Activated CD4-positive, alpha-beta T cell treated with anti-CD3 and anti-CD28 coated beads, Interleukin-2, Interleukin-4, amounts not matched to agents 100 ng/mL and 50 ng/mL, durations not matched to agents 16 hours and 8 hours (primary cell): ENCODE measurements at regions not wholly inside any gene's neighbourhood (a gene's known extent, or its start where the extent isn't known, plus 50 kb on each side); places are given as distances from the start of the nearest gene placed in this dataset.
"Not testable (repeated sequence)": the region's sequence is repeated elsewhere in the genome, so short reads cannot be mapped to it uniquely, and the experiment has no call there.

ENCODE experiments used
- DNase-seq: peaks from one replicate; pipeline ENCODE4 v3.0.0-alpha.2; 2020; ENCODE audit warnings: low spot score

- no peak for DNase-seq
Measured at GRCh38 chr3:105979961-105980360, 111.1 kb upstream of the CBLB start.

GRCh38 chr3:105982207-105982606, 113.4 kb upstream of the CBLB start:
- DNase-seq = no peak

- no peak for DNase-seq
Measured at GRCh38 chr3:105984837-105985236, 116.0 kb upstream of the CBLB start.

- DNase-seq = not testable (repeated sequence)
Measured at GRCh38 chr3:105986343-105986742, 117.5 kb upstream of the CBLB start.

DNA sequence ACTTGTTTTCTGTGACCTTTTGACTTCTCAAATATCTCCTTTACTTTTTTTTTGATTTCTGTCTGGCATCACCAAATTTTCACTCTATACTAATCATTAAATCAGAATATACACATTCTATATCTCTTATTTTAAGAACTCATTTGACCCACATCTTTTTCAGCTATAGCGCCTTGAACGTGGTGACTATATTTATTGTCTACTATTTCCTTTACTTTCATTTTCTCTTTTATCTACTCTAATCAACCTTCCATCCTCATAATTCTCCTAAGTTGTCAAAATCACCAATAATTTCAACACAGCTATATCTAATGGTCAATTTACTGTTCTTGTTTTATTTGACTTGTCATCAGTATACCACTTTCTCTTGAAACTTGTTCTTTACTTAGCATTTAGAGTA, 119.0 kb upstream of the CBLB start:
- DNase-seq = no peak

GRCh38 chr3:105988540-105989212, 119.9 kb upstream of the CBLB start:
- DNase-seq = no peak

DNA sequence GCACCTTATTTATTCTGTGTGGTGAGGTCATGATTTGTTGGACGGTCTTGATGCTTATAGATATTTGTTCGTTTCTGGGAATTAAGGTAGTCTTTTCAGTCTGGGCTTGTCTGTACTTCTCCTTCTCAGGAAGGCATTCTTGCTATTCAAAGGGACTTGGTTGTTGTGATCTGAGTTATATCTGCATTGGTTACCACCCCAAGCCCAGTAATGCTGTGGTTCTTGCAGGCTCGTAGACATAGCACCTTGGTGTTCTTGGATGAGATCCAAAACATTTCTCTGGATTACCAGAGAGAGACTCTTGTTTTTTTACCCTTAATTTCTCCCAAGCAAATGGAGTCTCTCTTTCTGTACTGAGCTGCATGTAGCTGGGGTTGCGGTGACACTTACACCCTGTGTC, 128.0 kb upstream of the CBLB start:
- no peak for DNase-seq

DNA sequence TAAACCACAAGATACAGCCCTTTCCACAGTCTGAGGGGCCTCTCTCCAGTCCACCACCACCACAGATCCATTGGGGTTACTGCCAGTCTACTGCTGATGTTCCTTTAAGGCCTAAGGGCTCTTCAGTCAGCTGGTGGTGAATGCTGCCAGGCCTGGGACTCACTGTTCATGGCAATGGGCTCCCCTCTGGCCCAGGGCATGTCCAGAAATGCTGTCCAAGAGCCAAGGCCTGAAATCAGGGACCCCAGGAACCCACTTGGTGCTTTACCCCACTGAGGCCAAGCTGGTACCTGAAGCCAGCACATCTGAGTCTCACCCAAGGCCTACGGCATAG, 128.6 kb upstream of the CBLB start:
- no peak for DNase-seq

- no peak for DNase-seq
Measured at GRCh38 chr3:105997800-105998526, 129.2 kb upstream of the CBLB start.

DNA sequence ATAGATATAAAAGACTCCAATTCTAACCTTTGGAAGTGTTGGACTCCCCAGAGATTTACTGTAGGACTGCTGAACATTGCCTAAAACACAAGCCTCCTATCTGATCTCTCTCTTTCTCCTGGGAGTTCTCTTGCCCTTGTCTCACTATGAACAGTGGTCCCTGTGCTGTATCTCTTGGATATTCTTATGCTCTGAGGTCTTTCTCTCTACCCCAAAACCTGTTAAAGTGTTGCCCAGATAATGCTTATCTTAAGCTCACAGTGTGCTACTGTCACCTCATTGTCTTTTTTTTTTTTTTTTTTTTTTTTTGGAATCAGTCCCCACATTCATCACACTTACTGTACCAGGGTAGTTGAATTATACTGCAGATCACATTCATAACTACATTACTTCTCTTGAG, 131.0 kb upstream of the CBLB start:
- DNase-seq = no peak

GRCh38 chr3:106001923-106002322, 133.1 kb upstream of the CBLB start:
- no peak for DNase-seq

- peak; percentile 33 for DNase-seq
Measured at GRCh38 chr3:106004137-106004681, 135.4 kb upstream of the CBLB start.

- DNase-seq = no peak
Measured at GRCh38 chr3:106004826-106005225, 136.0 kb upstream of the CBLB start.

GRCh38 chr3:106006001-106006400, 137.2 kb upstream of the CBLB start:
- DNase-seq = no peak

- DNase-seq = no peak
Measured at GRCh38 chr3:106006571-106006970, 137.8 kb upstream of the CBLB start.

GRCh38 chr3:106007512-106007911, 138.7 kb upstream of the CBLB start:
- DNase-seq = no peak

DNA sequence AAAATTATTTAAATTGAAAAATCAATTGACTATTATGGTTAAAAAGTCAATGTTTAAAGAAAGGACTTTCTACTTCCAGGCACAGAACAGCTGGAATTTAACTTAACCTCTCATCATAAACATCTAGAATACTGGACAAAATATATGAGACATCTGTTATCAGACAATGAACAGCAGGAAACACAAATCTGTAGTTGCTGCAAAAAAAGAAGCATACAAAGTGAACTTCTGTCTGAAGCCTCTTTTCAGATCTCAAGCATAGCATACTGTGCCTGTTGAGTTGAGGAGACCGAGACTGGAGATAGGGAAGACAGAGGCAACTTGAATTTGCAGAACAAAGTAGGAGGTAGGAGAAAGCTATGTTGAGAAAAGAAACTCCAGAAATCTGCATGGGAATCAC, 140.0 kb upstream of the CBLB start:
- DNase-seq = no peak

GRCh38 chr3:106010829-106011228, 142.0 kb upstream of the CBLB start:
- peak; percentile 58 for DNase-seq

GRCh38 chr3:106013971-106014370, 145.2 kb upstream of the CBLB start:
- DNase-seq = no peak

DNA sequence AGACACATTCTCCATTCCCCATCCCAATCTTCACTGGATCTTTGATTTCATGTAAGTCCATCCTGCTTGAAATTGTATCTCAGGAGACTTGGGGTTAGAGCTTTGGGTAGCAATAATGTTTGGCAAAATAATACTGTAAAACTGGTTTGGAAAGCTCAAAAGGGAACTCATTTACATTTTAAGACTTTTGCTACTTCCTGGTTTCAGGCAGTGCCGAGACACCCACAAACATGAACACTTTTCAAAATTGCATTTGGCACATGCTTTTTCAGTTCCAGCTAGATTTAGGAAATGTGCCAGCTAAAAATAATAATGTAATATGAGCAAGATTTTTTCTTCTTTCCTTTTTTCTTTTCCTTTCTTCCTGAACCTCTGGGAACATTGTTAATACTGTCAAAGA, 145.7 kb upstream of the CBLB start:
- DNase-seq = no peak

- DNase-seq = no peak
Measured at GRCh38 chr3:106014971-106015370, 146.2 kb upstream of the CBLB start.

DNA sequence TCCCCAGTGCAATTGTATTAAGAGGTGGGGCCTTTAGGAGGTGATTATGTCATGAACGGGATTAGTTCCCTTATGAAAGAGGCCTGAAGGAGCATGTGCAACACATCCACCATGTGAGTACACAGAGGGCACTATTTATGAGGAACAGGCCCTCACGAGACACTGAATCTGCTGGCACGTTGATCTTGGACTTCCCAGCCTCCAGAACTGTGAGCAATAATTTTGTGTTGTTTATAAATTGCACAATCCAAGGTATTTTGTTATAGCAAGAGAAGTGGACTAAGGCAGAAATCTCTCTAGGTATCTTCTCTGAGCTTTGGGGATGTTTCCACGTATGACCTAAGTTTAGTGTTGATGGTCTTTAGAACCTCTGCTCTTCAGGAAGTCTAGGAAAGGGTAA, 149.3 kb upstream of the CBLB start:
- no peak for DNase-seq

- DNase-seq = no peak
Measured at GRCh38 chr3:106018929-106019550, 150.2 kb upstream of the CBLB start.
